ENCODE measurements at regions not wholly inside any gene's neighbourhood (a gene's known extent, or its start where the extent isn't known, plus 50 kb on each side); places are given as distances from the start of the nearest gene placed in this dataset.

DNA sequence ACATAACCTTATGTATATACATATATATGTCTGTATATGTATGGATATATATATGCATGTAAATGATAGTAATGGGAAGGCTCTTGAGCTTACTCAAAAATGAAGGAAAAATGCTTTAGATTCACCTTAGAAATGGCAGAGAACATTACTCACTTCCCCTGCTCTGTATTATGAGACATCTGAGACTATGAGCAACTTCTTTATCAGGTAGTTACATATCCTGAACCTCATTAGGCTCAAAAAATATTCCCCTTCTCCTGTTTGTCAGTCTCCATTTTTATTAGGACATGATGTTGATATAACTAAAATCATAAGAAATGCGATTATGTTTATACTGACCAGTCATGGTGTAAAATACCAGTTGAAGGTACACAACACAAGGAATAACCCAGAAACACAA is 800.1 kb upstream of the ZWINT start:
- 81% methylated on average over 1 of the region's 1 CpG for WGBS (ENCODE audit: insufficient coverage, low coverage, low lambda C conversion rate, missing lambda C conversion rate)
- Histone ChIP-seq H3K4me3 (no peak overlapping the region), H3K9me3 (no peaks in the 10 kb centered on the region), H3K36me3 (no peaks in the 10 kb centered on the region), H3K4me1 (no peaks in the 10 kb centered on the region), H3K27ac (no peak overlapping the region), H3K27me3 (no peaks in the 10 kb centered on the region)
- intact Hi-C loops (cut with DNase I) = no loop called here
- no peak for ATAC-seq
- no peak for DNase-seq
- no peak for TF ChIP-seq POLR2A (IDR thresholded peaks at IDR 0.05)
- TF ChIP-seq, protein P1, sequence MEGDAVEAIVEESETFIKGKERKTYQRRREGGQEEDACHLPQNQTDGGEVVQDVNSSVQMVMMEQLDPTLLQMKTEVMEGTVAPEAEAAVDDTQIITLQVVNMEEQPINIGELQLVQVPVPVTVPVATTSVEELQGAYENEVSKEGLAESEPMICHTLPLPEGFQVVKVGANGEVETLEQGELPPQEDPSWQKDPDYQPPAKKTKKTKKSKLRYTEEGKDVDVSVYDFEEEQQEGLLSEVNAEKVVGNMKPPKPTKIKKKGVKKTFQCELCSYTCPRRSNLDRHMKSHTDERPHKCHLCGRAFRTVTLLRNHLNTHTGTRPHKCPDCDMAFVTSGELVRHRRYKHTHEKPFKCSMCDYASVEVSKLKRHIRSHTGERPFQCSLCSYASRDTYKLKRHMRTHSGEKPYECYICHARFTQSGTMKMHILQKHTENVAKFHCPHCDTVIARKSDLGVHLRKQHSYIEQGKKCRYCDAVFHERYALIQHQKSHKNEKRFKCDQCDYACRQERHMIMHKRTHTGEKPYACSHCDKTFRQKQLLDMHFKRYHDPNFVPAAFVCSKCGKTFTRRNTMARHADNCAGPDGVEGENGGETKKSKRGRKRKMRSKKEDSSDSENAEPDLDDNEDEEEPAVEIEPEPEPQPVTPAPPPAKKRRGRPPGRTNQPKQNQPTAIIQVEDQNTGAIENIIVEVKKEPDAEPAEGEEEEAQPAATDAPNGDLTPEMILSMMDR (IDR thresholded peaks at IDR 0.05) = no peak

DNA sequence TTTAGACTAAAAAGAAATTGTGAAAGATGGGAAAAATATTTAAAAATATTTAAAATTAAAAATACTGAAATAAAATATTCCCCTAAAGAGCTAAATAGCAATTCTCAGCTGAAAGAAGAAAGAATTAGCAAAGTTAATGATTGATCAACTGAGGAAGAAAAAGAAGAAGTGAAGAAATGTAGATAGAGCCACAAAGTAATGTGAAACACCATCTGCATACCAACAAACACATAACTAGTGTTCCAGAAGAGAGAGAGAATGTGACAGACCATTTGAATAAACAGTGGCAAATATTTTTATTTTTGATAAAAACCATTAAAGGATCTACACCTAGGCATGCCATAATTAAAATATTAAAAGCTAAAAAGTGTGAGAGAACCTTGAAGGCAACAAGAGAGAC is 784.5 kb upstream of the ZWINT start:
- ATAC-seq = no peak
- no peaks in the 10 kb centered on the region for H3K36me3 ChIP-seq
- no peaks in the 10 kb centered on the region for H3K9me3 ChIP-seq
- TF ChIP-seq, protein P1 (IDR thresholded peaks at IDR 0.05) = no peak
- DNase-seq = no peak
- H3K27me3 ChIP-seq = no peaks in the 10 kb centered on the region
- no peak overlapping the region for H3K27ac ChIP-seq
- intact Hi-C loops (cut with DNase I) = no loop called here
- no peak overlapping the region for H3K4me3 ChIP-seq
- no peaks in the 10 kb centered on the region for H3K4me1 ChIP-seq

GRCh38 chr10:57142925-57143576 is 782.0 kb upstream of the ZWINT start:
- no peaks in the 10 kb centered on the region for H3K27me3 ChIP-seq
- WGBS (ENCODE audit: insufficient coverage, low coverage, low lambda C conversion rate, missing lambda C conversion rate) = 17% methylated on average over 7 of the region's 7 CpGs
- intact Hi-C loops (cut with DNase I) = no loop called here
- ATAC-seq = no peak
- no peak overlapping the region for H3K4me3 ChIP-seq
- H3K36me3 ChIP-seq = no peaks in the 10 kb centered on the region
- TF ChIP-seq POLR2A (IDR thresholded peaks at IDR 0.05) = no peak
- TF ChIP-seq, protein P1 (IDR thresholded peaks at IDR 0.05) = no peak
- H3K27ac ChIP-seq = no peak overlapping the region
- no peak for DNase-seq
- H3K4me1 ChIP-seq = no peaks in the 10 kb centered on the region
- H3K9me3 ChIP-seq = no peaks in the 10 kb centered on the region

GRCh38 chr10:57141708-57142107 is 780.6 kb upstream of the ZWINT start:
- no peaks in the 10 kb centered on the region for H3K4me1 ChIP-seq
- no peaks in the 10 kb centered on the region for H3K36me3 ChIP-seq
- TF ChIP-seq, protein P1 (IDR thresholded peaks at IDR 0.05) = no peak
- TF ChIP-seq POLR2A (IDR thresholded peaks at IDR 0.05) = no peak
- intact Hi-C loops (cut with DNase I) = no loop called here
- H3K9me3 ChIP-seq = no peaks in the 10 kb centered on the region
- H3K27me3 ChIP-seq = no peaks in the 10 kb centered on the region
- 86% methylated on average over 1 of the region's 1 CpG for WGBS (ENCODE audit: insufficient coverage, low coverage, low lambda C conversion rate, missing lambda C conversion rate)
- no peak overlapping the region for H3K4me3 ChIP-seq
- no peak overlapping the region for H3K27ac ChIP-seq
- DNase-seq (no peak), ATAC-seq (no peak)

DNA sequence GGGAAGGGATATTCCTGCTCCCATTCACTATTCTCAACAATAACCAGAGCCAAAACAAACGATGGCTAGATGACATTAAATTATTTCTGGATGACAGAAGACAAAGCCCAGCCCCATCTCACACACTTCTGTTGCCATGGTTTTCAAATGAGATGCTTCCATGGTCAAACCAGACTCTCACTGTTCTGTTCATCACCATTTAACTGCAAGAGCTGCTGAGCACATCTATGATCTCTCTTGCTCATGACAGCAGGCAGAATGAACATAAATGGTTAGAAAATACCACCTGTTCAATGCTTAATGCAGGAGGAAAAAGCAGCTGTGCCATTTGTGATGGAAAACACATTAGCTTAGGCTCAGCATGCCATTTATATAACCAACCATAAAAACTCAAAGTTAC is 758.6 kb upstream of the ZWINT start:
- Histone ChIP-seq H3K4me1 (no peaks in the 10 kb centered on the region), H3K9me3 (no peaks in the 10 kb centered on the region), H3K36me3 (no peaks in the 10 kb centered on the region), H3K27me3 (no peaks in the 10 kb centered on the region), H3K4me3 (no peak overlapping the region), H3K27ac (no peak overlapping the region)
- TF ChIP-seq, protein P1 (IDR thresholded peaks at IDR 0.05) = no peak
- TF ChIP-seq POLR2A (IDR thresholded peaks at IDR 0.05) = no peak
- 0% methylated on average over 1 of the region's 1 CpG for WGBS (ENCODE audit: insufficient coverage, low coverage, low lambda C conversion rate, missing lambda C conversion rate)
- DNase-seq (no peak), ATAC-seq (no peak)
- intact Hi-C loops (cut with DNase I) = no loop called here
